Fibroblast of villous mesenchyme (primary cell): ENCODE measurements at regions not wholly inside any gene's neighbourhood (a gene's known extent, or its start where the extent isn't known, plus 50 kb on each side); places are given as distances from the start of the nearest gene placed in this dataset.

ENCODE experiments used
- DNase-seq: peaks from one replicate; pipeline ENCODE4 v3.0.0-alpha.2; 2010; ENCODE audit warnings: low read depth
- H3K4me3 ChIP-seq: 2 replicates; pipeline ENCODE4 v1.5.1; 2011; ENCODE audit warnings: low read depth, mild to moderate bottlenecking, low read length
- TF ChIP-seq, protein P1 (sequence below): IDR thresholded peaks from 2 replicates; pipeline ENCODE4 v1.5.1; 2012; ENCODE audit warnings: low read depth, mild to moderate bottlenecking, low read length; ENCODE audit not compliant: insufficient read depth

DNA sequence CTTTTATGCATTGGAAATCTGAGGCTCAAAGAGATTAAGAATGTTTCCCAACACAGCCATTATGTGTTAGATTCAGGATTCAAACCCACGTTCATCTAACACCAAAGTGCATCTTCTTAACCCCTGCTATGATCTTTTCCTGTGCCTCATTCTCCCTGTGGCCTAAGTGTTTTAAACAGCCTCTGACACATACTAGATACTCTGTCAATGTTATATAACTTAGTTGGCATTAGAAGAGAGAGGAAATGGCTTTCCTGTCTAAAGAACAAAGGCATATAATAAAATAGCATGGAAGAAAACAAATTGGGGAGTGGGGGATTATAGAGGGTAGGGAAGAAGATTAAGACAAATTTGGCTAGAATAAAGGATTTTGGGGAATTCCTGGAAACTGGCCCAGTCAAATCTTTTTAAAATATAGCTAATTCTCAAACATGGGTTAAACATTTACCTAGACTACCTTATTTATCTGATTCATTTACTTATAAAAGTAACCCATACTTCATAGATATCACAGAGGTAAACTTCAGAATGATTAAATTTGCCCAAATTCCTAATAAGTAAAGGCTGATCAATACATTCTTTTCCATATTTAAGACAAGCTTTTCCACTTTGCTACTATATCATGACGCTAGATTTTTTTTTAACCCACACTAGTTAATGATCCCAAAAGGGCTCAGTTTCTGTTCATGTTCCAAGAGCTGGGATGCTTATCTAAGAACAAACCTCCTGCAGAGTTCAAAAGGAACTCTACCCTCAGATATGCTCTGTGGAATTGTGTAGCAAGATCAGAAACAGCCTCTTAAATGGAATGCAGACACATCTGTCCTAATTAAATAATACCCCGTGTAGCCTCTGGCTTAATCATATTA lies 122.9 kb upstream of the PTPRG start:
- TF ChIP-seq, protein P1, sequence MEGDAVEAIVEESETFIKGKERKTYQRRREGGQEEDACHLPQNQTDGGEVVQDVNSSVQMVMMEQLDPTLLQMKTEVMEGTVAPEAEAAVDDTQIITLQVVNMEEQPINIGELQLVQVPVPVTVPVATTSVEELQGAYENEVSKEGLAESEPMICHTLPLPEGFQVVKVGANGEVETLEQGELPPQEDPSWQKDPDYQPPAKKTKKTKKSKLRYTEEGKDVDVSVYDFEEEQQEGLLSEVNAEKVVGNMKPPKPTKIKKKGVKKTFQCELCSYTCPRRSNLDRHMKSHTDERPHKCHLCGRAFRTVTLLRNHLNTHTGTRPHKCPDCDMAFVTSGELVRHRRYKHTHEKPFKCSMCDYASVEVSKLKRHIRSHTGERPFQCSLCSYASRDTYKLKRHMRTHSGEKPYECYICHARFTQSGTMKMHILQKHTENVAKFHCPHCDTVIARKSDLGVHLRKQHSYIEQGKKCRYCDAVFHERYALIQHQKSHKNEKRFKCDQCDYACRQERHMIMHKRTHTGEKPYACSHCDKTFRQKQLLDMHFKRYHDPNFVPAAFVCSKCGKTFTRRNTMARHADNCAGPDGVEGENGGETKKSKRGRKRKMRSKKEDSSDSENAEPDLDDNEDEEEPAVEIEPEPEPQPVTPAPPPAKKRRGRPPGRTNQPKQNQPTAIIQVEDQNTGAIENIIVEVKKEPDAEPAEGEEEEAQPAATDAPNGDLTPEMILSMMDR: no peak
- H3K4me3 ChIP-seq: no peak overlapping the region
- DNase-seq: no peak

DNA sequence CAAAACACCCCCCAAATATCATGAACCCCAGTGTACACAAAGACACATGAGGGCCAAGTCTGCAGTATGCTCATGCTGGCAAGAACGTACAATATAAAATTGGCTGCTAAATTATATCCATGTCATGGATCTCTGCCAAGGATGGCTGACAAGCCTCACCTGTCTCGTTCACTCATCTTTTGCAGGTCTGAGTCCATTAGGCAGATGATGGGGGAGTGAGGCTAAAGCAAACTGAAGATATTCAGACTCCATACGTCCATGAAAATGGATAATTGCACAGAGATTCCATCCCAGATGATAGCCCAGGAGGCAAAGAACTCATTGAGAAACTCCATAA lies 122.3 kb upstream of the PTPRG start:
- H3K4me3 ChIP-seq: no peak overlapping the region
- no peak for DNase-seq
- TF ChIP-seq, protein P1: no peak

DNA sequence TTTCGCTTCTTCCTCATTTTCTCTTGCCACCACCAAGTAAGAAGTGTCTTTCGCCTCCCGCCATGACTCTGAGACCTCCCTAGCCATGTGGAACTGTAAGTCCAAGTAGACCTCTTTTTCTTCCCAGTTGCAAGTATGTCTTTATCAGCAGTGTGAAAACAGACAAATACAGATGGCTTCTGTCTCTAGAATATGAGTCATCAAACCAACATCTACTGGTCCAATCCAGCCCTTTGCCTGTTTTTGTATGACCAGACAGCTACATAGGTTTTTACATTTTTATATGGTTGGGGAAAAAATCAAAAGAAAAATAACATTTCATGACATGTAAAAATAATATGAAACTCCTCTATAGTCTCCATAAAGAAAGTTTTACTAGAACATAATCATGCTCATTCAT lies 118.7 kb upstream of the PTPRG start:
- TF ChIP-seq, protein P1: no peak
- no peak for DNase-seq
- no peak overlapping the region for H3K4me3 ChIP-seq

DNA sequence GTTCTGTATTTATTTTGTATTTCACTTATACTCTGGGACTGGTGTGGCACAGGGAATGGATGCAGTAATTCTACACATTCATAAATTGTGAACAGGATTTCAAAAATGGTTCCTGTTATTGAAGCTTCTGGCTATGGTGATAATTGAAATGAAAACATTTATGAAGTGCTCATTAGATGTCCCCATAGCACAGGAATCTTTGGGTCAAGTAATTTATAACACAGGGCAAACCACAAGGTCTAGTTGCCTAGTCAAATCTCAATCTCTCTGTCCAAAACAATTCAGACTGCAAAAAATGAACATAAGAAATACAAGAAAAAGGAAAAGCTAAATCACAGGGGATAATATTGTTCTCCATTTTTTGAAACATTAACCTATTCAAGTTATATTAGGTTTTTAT lies 117.5 kb upstream of the PTPRG start:
- H3K4me3 ChIP-seq: no peak overlapping the region
- TF ChIP-seq, protein P1: no peak
- DNase-seq: no peak

DNA sequence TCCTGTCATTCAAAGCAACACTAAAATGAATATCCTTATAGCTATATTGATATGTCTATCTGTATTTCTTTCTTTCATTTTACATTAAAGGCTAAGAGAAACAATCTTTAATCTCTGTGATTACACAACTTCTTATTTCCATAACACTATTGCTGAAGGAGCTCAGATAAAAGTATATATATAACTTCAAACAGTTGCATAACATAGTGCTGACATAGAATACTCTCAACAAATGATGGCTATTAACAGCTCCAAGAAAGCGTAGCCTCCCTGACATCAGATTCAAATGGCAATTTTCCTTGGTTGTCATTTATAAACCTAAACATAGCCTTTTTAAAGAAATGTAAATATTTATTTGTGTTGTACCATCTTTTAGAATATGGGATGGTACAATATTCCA lies 116.6 kb upstream of the PTPRG start:
- no peak for DNase-seq
- H3K4me3 ChIP-seq: no peak overlapping the region
- TF ChIP-seq, protein P1: no peak

DNA sequence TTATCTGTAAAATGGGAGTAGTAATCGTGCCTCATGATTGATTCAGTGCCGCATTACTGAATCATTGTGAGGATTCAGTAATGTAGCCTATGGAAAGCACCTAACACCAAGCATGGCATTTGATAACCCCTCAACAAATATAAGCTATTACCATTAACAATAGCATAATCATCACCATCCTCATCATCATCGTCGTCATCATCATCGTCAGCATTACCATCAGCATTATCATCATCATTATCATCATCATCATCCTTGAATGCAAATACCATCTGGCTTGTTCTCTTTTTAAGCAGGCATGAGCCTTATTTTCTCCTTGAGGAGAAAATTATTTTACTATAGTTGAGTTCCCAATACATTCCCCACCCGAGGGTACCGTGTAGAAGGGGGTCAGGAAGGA lies 115.4 kb upstream of the PTPRG start:
- TF ChIP-seq, protein P1: no peak
- no peak overlapping the region for H3K4me3 ChIP-seq
- no peak for DNase-seq

DNA sequence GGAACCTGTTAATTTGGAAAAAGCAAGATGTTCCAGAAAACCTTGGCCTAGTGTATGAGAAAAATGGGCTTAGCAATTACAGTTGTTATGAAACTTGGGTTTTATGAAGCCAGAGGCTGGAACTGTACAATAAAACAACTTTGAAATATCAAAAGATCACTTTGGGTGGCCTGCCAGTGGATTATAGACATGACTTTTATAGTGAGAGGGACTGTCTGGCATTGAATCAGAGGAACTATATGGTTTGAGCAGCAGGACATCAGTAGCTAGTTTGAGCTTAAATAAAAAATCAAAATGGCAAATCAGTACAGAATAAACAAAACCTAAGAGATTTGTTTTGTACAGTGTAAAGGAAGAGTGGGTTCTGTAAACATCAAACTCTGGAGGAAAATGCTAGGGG lies 115.0 kb upstream of the PTPRG start:
- TF ChIP-seq, protein P1: no peak
- no peak for DNase-seq
- H3K4me3 ChIP-seq: no peak overlapping the region
